Loucy (cell line): ENCODE measurements at regions not wholly inside any gene's neighbourhood (a gene's known extent, or its start where the extent isn't known, plus 50 kb on each side); places are given as distances from the start of the nearest gene placed in this dataset.

ENCODE experiments used
- H2AFZ ChIP-seq: fragments of 200-600 bp; sonication (generic); 2 replicates; pipeline ENCODE4 v1.6.0; 2016; ENCODE audit warnings: antibody characterized with exemption, mild to moderate bottlenecking, low read length, moderate library complexity
- H3F3A ChIP-seq: fragments of 200-600 bp; 2 replicates; pipeline ENCODE4 v1.6.0; 2016; ENCODE audit warnings: antibody characterized with exemption, low read depth, mild to moderate bottlenecking
- H3K27me3 ChIP-seq: fragments of 200-600 bp; sonication (generic); 2 replicates; pipeline ENCODE4 v1.6.1; 2014; ENCODE audit warnings: low read length, mild to moderate bottlenecking; ENCODE audit not compliant: insufficient read depth, poor library complexity, severe bottlenecking
- H3K36me3 ChIP-seq: fragments of 200-600 bp; sonication (generic); 2 replicates; pipeline ENCODE4 v1.6.1; 2016; ENCODE audit warnings: low read length; ENCODE audit not compliant: insufficient read depth
- H3K4me1 ChIP-seq: fragments of 200-600 bp; sonication (generic); 2 replicates; pipeline ENCODE4 v1.5.1; 2014; ENCODE audit warnings: low read length, mild to moderate bottlenecking; ENCODE audit not compliant: insufficient read depth, poor library complexity, severe bottlenecking
- H3K4me2 ChIP-seq: fragments of 200-600 bp; sonication (generic); 2 replicates; pipeline ENCODE4 v1.6.0; 2014; ENCODE audit warnings: antibody characterized with exemption, low read length, low read depth, mild to moderate bottlenecking; ENCODE audit not compliant: poor library complexity, severe bottlenecking
- H3K4me3 ChIP-seq: fragments of 200-600 bp; sonication (generic); 2 replicates; pipeline ENCODE4 v1.5.1; 2014; ENCODE audit warnings: low read length, mild to moderate bottlenecking, mixed read lengths; ENCODE audit not compliant: poor library complexity, severe bottlenecking
- H3K79me2 ChIP-seq: fragments of 200-600 bp; sonication (generic); 2 replicates; pipeline ENCODE4 v1.6.1; 2014; ENCODE audit warnings: low read length; ENCODE audit not compliant: insufficient read depth
- H3K9ac ChIP-seq: fragments of 200-600 bp; sonication (generic); 2 replicates; pipeline ENCODE4 v1.6.0; 2014; ENCODE audit warnings: mild to moderate bottlenecking, low read depth, low read length, moderate library complexity; ENCODE audit not compliant: poor library complexity, severe bottlenecking
- H3K9me2 ChIP-seq: fragments of 200-600 bp; sonication (generic); replicated peaks from 2 replicates; pipeline ENCODE4 v1.6.1; 2016; ENCODE audit warnings: low read depth, low read length, mixed read lengths
- H3K9me3 ChIP-seq: fragments of 200-600 bp; sonication (generic); 2 replicates; pipeline ENCODE4 v1.6.1; 2014; ENCODE audit warnings: mild to moderate bottlenecking, antibody characterized with exemption, low read length, low read depth; ENCODE audit not compliant: insufficient read depth
- H4K20me1 ChIP-seq: fragments of 200-600 bp; sonication (generic); 2 replicates; pipeline ENCODE4 v1.6.0; 2014; ENCODE audit warnings: antibody characterized with exemption, low read length, mild to moderate bottlenecking; ENCODE audit not compliant: insufficient read depth, poor library complexity, severe bottlenecking
- CTCF ChIP-seq: fragments of 200-600 bp; sonication (generic); conservative IDR thresholded peaks from 2 replicates; pipeline ENCODE4 v1.5.1; 2014; ENCODE audit warnings: mild to moderate bottlenecking, antibody characterized with exemption, low read length
- EZH2phosphoT487 ChIP-seq: fragments of 200-600 bp; IDR thresholded peaks from 2 replicates; pipeline ENCODE4 v1.6.1; 2018; ENCODE audit warnings: antibody characterized with exemption, mild to moderate bottlenecking, moderate library complexity, borderline replicate concordance

- no peaks in the 10 kb centered on the region for H3K9me3 ChIP-seq
- no peak overlapping the region for H2AFZ ChIP-seq
- H3K4me2 ChIP-seq = no peak overlapping the region
These were observed 64.8 kb upstream of the CLINT1 start for GRCh38 chr5:157923765-157924164.

GRCh38 chr5:157922026-157922425 lies 63.1 kb upstream of the CLINT1 start:
- H2AFZ ChIP-seq = no peak overlapping the region
- TF ChIP-seq CTCF (no peak), EZH2phosphoT487 (no peak)
- no peaks in the 10 kb centered on the region for H4K20me1 ChIP-seq
- no peaks in the 10 kb centered on the region for H3K27me3 ChIP-seq
- no peak overlapping the region for H3K4me3 ChIP-seq
- H3K9ac ChIP-seq = no peak overlapping the region
- peaks cover 3% of the 10 kb centered on the region; the same call in 1 of the 2 replicates for H3F3A ChIP-seq
- H3K4me2 ChIP-seq = no peak overlapping the region
- H3K9me3 ChIP-seq = no peaks in the 10 kb centered on the region
- no peaks in the 10 kb centered on the region for H3K9me2 ChIP-seq
- no peaks in the 10 kb centered on the region for H3K79me2 ChIP-seq
- peaks cover 27% of the 10 kb centered on the region for H3K4me1 ChIP-seq
- H3K36me3 ChIP-seq = no peaks in the 10 kb centered on the region

More at GRCh38 chr5:157923765-157924164, 64.8 kb upstream of the CLINT1 start:
- no peaks in the 10 kb centered on the region for H3K79me2 ChIP-seq
- no peak for TF ChIP-seq CTCF
- TF ChIP-seq EZH2phosphoT487 = no peak
- H3K27me3 ChIP-seq = no peaks in the 10 kb centered on the region
- no peak overlapping the region for H3K9ac ChIP-seq
- H3K4me1 ChIP-seq = peaks cover 12% of the 10 kb centered on the region
- no peak overlapping the region for H3K4me3 ChIP-seq
- H3K9me2 ChIP-seq = no peaks in the 10 kb centered on the region
- no peaks in the 10 kb centered on the region for H3K36me3 ChIP-seq
- H3F3A ChIP-seq = no peaks in the 10 kb centered on the region; the same call in 1 of the 2 replicates
- H4K20me1 ChIP-seq = no peaks in the 10 kb centered on the region

- TF ChIP-seq CTCF = no peak
- TF ChIP-seq EZH2phosphoT487 = no peak
- H3K36me3 ChIP-seq = no peaks in the 10 kb centered on the region
- no peaks in the 10 kb centered on the region for H3K9me3 ChIP-seq
- peaks cover 3% of the 10 kb centered on the region; the same call in 1 of the 2 replicates for H3F3A ChIP-seq
- no peak overlapping the region for H2AFZ ChIP-seq
- no peak overlapping the region for H3K9ac ChIP-seq
- no peaks in the 10 kb centered on the region for H3K9me2 ChIP-seq
- no peak overlapping the region for H3K4me2 ChIP-seq
- no peaks in the 10 kb centered on the region for H4K20me1 ChIP-seq
- no peaks in the 10 kb centered on the region for H3K27me3 ChIP-seq
- no peak overlapping the region for H3K4me3 ChIP-seq
- no peaks in the 10 kb centered on the region for H3K79me2 ChIP-seq
- peaks cover 27% of the 10 kb centered on the region for H3K4me1 ChIP-seq
These were observed 61.9 kb upstream of the CLINT1 start for GRCh38 chr5:157920828-157921170.
